Activated CD4-positive, alpha-beta T cell treated with anti-CD3 and anti-CD28 coated beads for 1 hour (primary cell): ENCODE measurements at regions not wholly inside any gene's neighbourhood (a gene's known extent, or its start where the extent isn't known, plus 50 kb on each side); places are given as distances from the start of the nearest gene placed in this dataset.

ENCODE experiments used
- DNase-seq: peaks from one replicate; pipeline ENCODE4 v3.0.0-alpha.2; 2020

DNA sequence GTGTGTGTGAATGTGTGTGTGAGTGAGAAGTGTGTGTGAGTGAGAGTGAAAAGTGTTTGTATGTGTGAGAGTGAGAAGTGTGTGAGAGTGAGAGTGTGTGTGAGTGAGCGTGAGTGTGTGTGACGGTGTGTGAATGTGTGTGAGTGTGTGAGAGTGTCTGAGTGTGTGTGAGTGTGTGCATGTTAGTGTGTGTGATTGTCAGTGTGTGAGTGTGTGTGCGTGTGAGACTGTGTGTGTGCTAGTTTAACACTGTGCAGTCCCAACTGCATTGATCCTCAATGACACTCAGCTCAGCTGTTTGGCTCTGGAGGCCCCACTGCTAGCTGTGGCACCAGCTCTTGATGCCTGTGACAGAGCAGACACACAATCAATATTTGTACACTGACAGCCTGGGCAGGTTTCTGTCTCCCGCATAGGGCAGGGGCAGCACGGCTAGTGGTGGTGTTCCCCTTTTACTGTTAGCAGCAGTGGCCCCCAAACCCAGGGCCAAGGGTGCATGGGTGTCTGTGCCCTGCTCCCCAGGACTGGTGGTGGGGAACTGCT is 135.0 kb downstream of the INHBB start:
- DNase-seq, result no peak

DNA sequence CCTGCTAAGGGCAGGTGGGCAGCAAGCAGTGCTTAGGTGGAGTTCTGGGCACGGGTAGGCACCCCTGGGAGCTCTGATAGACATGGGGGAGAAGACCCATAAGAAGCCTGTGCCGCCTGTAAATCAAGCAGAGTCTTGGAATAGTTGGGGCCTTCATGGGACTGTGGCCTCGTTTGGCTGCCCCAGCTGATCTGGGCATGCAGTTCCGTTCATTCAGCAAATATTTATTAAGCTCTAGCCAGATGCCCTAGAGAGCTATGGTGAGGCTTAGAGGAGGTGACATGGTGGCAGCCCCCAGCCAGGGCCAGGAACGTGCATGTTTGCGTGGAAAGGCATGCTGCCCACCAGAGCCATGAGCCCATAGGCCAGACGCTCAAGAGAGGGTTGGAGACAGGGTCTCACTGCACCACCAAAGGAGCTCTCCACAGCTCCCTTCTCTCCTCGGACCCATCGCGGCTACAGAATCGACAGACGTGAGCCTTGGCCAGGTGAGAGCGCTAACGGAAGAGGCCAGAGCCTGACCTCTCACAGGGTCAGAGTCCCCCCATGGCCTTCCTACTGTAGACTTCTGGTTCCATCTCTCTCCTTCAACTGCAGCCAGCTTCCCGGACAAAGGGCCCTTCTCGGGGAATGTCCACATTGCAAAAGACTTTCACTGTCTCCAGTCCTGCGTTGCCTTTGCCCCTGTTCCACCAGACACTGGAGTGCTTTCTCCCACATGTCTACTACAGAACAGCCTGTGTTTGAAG is 135.7 kb downstream of the INHBB start:
- no peak for DNase-seq

DNA sequence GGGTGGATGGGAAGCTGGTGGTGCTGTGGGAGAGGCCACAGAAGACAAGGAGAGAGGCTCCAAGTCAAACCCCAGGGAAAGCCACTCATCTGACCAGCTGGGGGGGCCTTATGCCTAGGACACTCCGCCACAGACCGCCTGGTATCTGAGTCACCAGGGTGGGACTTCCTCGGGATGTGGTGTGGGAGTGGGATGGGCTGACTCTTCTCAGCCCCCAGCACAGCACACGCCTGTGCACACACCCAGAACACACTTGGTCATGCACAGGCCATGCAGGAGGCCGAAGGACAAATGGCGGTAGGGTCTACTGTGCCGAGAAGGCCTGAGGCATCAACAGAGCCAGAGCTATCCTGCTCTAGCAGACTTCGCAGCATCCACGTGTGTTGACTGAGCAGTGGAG is 136.4 kb downstream of the INHBB start:
- DNase-seq, result no peak

- no peak for DNase-seq
Measured at GRCh38 chr2:120483355-120483754, 137.4 kb downstream of the INHBB start.

- no peak for DNase-seq
Measured at GRCh38 chr2:120485096-120485495, 139.2 kb downstream of the INHBB start.

DNA sequence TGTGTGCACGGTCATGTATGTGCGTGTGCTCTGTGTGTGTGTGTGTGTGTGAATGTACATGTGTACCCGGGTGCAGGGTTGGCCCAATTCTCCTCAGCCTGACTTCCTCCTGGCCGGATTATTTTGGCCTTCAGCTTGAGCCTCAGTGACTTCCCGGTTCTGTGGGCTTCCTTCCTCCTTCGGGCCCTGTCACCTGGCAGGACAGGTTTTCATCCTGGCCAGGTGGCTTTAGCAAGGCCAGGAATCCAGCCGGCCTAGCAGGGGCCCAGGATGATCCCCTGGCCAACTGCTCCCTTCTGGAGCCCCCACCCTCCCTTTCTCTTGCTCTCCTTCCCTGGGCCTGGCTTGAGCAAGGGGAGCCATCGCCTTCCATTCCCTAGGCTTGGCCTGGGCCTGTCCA is 140.5 kb downstream of the INHBB start:
- no peak for DNase-seq

DNA sequence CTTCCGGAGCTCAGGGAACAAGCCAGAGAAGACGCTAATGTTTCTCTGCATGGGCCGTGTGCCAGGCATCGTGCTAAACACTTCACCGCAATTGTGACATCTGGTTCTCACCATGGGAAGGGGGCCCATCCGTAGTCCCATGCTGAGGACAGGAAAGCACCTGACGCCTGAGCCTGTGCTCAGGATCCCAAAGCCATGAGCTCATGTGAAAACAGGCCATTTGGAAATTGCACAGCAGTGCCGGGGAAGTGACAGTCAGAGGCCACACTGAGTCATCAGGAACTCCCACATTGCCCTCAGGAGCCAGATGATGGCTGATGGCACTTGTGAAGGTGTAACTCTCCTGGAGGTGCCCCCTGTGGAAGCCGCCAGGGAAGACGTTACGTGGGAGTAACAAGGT is 141.0 kb downstream of the INHBB start:
- DNase-seq, result no peak

DNA sequence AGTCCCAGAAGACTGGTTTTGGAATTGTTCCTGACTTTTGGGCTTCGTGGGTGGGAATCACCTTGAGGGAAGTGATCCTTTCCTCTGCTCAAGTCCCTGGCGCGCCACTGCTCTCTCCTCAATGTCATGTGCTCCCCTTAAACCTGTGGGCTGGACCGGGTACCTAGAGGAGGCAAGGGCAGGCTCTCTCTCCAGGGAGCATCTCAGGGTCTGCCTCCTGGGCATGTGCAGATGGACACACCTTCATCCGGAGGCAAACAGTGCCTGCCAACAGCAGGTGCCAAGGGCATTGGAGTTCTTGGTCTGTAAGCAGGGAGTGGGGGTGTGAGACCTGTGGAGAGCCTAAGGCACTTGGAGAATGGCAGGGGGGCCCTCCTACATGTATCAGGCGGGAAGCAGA is 142.6 kb downstream of the INHBB start:
- no peak for DNase-seq

- no peak for DNase-seq
Measured at GRCh38 chr2:120489023-120489422, 143.1 kb downstream of the INHBB start.

DNA sequence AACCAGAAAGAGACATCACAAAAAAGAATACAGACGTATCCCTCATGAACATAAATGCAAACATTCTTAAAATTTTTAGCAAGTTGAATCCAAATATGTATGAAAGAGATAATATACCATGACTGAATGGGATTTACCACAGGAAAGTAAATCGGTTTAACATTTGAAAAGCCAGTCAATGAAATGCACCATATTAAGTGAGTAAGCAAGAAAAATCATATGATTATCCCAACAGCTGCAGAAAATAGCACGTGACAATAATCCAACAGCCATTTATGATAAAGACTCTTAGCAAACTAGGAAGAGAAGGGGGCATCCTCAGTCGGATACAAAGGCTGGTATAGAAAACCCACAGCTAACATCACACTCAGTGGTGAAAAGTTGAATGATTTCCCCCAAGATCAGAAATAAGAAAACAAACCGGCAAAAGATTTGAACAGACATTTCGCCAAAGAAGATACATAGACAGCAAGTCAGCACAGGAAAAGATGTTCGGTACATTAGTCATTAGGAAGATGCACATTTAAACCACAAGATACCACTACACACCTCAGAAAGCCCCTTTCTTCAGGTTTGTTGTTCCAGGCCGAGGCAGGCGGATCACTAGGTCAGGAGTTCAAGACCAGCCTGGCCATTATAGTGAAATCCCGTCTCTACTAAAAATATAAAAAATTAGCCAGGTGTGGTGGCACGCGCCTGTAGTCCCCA is 144.3 kb downstream of the INHBB start:
- no peak for DNase-seq

DNA sequence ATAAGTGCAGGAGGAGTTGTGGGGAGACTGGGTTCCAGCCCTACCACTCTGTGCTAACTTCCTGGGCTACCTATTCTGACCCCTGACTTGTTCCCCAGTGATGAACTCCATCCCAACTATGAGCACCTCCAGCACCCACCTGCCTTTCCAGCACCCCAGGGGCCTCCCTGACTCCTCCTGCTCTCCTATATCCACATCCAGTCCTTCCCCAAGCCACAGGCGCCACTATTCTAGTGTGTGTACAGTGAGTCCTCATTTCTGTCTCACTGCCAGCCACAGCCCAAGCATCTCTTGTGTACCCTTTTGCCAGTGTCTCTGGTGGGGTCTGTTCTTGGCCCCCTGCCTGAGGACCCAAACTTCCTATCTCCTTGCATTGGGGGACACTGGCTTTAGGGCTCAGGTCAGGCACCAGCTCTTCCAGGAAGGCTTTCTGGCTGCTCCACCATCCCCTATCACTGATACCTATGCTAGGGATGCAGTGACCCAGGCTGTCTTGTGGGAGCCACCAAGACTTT is 145.2 kb downstream of the INHBB start:
- DNase-seq, result no peak

GRCh38 chr2:120493231-120493630 is 147.3 kb downstream of the INHBB start:
- DNase-seq, result no peak

DNA sequence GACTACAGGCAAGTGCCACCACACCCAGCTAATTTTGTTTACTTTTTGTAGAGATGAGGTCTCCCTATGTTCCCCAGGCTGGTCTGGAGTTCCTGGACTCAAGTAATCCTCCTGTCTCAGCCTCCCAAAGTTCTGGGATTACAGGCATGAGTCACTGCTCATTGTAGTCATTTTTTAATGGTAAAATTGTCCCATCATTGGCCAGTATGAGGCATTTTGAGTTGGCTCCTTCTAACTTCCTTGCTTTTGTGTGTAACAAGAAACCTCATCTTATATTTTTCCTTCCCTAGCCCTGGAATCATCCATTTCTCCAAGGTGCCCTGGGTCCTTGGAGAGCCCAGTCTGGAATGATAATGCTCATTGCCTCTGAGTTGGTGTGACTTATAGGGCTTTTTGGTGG is 148.5 kb downstream of the INHBB start:
- no peak for DNase-seq

- no peak for DNase-seq
Measured at GRCh38 chr2:120495586-120495985, 149.7 kb downstream of the INHBB start.

- no peak for DNase-seq
Measured at GRCh38 chr2:120496235-120496634, 150.3 kb downstream of the INHBB start.

DNA sequence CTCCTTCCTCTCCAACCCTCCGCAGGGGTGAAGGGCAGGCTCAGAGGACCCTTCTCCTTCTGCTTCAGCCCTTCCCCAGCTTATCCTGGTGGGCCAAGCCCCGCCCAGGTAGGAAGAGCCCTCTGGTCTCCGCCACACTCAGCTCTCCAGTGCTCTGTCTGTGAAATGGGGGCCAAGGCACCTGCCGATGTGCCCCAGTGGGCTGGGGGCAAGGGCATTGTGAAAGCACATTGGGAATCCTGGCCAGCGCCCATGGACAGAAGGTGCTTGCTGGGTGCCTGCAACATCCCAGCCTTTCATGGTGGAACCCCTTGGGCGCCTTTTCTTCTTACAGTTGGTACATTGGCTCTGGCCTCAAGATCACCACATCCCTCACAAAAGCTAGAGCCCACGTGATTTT is 150.8 kb downstream of the INHBB start:
- no peak for DNase-seq

DNA sequence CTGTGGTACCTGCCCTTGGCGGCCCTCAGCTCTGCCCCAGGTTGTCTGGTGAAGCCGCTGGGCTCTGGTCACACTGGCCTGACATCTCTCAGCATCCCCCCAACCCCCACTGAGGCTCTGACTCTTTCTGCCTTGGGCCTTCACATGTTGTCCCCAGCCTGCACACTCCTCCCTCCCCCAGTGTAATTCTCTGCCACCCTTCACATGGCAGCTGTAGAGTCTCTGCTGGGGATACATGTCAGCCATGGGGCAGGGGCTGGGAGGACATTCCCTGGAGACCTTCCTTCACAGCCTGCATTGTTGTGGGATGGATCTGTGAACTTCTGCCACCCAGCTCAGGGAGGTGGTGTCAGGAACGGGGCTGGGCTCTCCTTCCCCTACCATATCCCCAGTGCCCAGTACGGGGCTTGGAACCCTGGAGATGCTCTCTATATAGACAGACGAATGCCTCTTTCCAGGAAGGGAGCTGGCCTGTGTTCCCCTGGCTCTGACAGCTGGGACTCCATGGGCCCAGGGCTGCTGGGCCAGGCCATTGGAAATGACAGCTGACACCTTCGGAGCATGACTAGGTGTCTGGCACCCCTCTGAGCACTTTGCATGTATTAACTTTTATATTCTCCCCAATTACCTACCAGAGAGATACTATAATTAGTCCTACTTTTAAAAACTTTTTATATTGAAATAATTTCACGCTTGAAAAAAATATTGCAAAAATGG is 151.5 kb downstream of the INHBB start:
- no peak for DNase-seq

- no peak for DNase-seq
Measured at GRCh38 chr2:120498121-120498520, 152.2 kb downstream of the INHBB start.

DNA sequence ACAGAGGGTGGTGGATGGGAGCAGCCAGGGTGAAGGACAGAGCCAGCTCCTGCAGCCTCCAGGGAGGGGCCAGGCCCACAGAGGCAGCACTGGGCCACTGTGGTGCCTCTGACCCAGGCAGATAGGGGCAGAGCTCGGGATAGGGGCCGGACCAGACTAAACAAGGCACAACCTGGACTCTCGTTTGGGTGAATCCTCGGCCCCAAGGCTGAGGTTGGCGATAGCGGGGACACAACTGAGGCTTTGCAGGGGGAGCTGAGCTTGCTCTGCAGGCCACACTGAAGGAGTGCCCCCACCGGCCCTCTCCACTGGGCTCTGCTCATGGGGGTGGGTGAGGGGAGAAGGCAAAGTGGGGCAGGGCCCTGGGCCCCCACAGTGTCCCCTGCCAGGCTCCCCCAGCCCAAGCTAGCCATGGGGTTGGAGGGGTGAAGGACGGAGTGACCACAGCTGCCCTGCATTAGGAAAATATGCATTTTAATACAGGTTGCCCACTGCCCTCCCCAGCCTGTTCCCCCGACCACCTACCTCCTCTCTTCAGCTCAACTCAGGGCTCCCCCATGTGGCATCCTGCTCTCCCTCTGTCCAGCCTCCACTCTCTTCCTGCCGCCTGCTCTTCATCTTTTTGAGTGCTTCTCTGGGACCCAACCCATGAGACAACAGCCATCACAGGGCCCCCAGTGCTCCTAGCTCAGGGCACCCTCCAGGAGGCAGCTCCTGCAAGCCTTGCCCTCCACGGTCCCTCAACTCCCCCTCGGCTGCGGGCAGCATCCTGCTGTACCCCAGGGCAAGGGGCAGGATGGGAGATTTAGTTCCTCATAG is 152.8 kb downstream of the INHBB start:
- no peak for DNase-seq

GRCh38 chr2:120499784-120500495 is 154.0 kb downstream of the INHBB start:
- no peak for DNase-seq

- DNase-seq, result no peak
Measured at GRCh38 chr2:120501591-120501990, 155.7 kb downstream of the INHBB start.

- DNase-seq, result no peak
Measured at GRCh38 chr2:120502357-120502756, 156.4 kb downstream of the INHBB start.
